PC-3 (cell line): ENCODE measurements at regions not wholly inside any gene's neighbourhood (a gene's known extent, or its start where the extent isn't known, plus 50 kb on each side); places are given as distances from the start of the nearest gene placed in this dataset.

Experiments used
- CTCF ChIP-seq: fragments of 300-600 bp; sonication (generic); conservative IDR thresholded peaks from 2 replicates; pipeline ENCODE4 v1.5.1; 2017; ENCODE audit warnings: antibody characterized with exemption, low read depth, mild to moderate bottlenecking, low read length
- EZH2 ChIP-seq: fragments of 300-600 bp; sonication (generic); IDR thresholded peaks from one replicate; pipeline ENCODE4 v1.6.1; 2017; ENCODE audit warnings: antibody characterized with exemption, mild to moderate bottlenecking, low read length; ENCODE audit not compliant: unreplicated experiment
- EZH2phosphoT487 ChIP-seq: fragments of 300-600 bp; sonication (generic); IDR thresholded peaks from 2 replicates; pipeline ENCODE4 v1.6.1; 2018; ENCODE audit warnings: mild to moderate bottlenecking, antibody characterized with exemption, low read length, borderline replicate concordance

GRCh38 chr12:83700838-83701237 lies 1014.1 kb downstream of the TMTC2 start:
- TF ChIP-seq CTCF = no peak
- TF ChIP-seq EZH2 = no peak
- TF ChIP-seq EZH2phosphoT487 = no peak
